KMS-11 (cell line): ENCODE measurements at regions not wholly inside any gene's neighbourhood (a gene's known extent, or its start where the extent isn't known, plus 50 kb on each side); places are given as distances from the start of the nearest gene placed in this dataset.

Experiments
- H2AFZ ChIP-seq: fragments of 200-600 bp; sonication (generic); 2 replicates; pipeline ENCODE4 v1.6.1; 2016; ENCODE audit warnings: antibody characterized with exemption, mixed run types, low read depth
- H3K27ac ChIP-seq: fragments of 200-600 bp; sonication (generic); 2 replicates; pipeline ENCODE4 v1.6.1; 2016; ENCODE audit warnings: mild to moderate bottlenecking, mixed run types
- H3K27me3 ChIP-seq: fragments of 200-600 bp; sonication (generic); 2 replicates; pipeline ENCODE4 v1.6.1; 2017; ENCODE audit warnings: mild to moderate bottlenecking, low read depth, mixed run types, moderate library complexity; ENCODE audit not compliant: insufficient read depth
- H3K36me3 ChIP-seq: fragments of 200-600 bp; sonication (generic); 2 replicates; pipeline ENCODE4 v1.6.1; 2017; ENCODE audit warnings: mild to moderate bottlenecking, mixed run types; ENCODE audit not compliant: insufficient read depth
- H3K4me1 ChIP-seq: fragments of 200-600 bp; sonication (generic); 2 replicates; pipeline ENCODE4 v1.6.1; 2016; ENCODE audit warnings: mild to moderate bottlenecking, low read depth, mixed run types; ENCODE audit not compliant: poor library complexity, severe bottlenecking
- H3K4me2 ChIP-seq: fragments of 200-600 bp; sonication (generic); 2 replicates; pipeline ENCODE4 v1.7.0; 2016; ENCODE audit warnings: mild to moderate bottlenecking, mixed run types
- H3K4me3 ChIP-seq: fragments of 200-600 bp; sonication (generic); IDR thresholded peaks from 2 replicates; pipeline ENCODE4 v1.6.1; 2017; ENCODE audit warnings: low read depth, low read length, mixed read lengths; ENCODE audit not compliant: insufficient read depth
- H3K79me2 ChIP-seq: fragments of 200-600 bp; sonication (generic); 2 replicates; pipeline ENCODE4 v1.6.1; 2016; ENCODE audit warnings: low read depth, mixed run types; ENCODE audit not compliant: insufficient read depth
- H3K9ac ChIP-seq: fragments of 200-600 bp; sonication (generic); 2 replicates; pipeline ENCODE4 v1.6.1; 2016; ENCODE audit warnings: mild to moderate bottlenecking, mixed run types
- H4K20me1 ChIP-seq: fragments of 200-600 bp; sonication (generic); 2 replicates; pipeline ENCODE4 v1.6.1; 2016; ENCODE audit warnings: mild to moderate bottlenecking, mixed run types; ENCODE audit not compliant: insufficient read depth
- TF ChIP-seq, protein P1 (sequence below): fragments of 200-600 bp; sonication (generic); conservative IDR thresholded peaks from 2 replicates; pipeline ENCODE4 v1.6.1; 2017; ENCODE audit warnings: low read depth, mild to moderate bottlenecking, antibody characterized with exemption, low read length, moderate library complexity, mixed read lengths

DNA sequence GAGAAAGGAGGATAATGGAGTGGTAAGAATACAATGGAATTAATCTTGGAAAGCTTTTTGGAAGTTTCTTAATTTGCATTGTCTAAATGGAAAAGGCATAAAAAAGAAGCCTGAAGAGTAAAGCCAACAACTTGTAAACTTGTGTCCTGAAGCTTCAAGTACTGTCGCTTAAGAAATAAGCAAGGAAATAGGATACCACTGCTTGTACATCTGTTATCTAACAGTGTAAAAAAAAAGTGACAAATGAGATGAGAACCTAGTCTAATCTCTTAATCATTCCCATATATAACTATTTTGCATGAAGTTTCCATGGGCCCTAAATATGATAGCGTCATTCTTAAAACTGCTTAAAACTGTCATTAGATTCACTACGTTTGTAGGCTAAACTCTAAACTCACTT is 134.0 kb upstream of the DYRK2 start:
- Histone ChIP-seq H3K4me2 (peak overlapping the region; percentile 88; the same call in 1 of the 2 replicates), H3K9ac (no peak overlapping the region), H2AFZ (no peak overlapping the region), H3K79me2 (no peaks in the 10 kb centered on the region), H3K27ac (no peak overlapping the region), H3K4me3 (no peak overlapping the region), H4K20me1 (no peaks in the 10 kb centered on the region), H3K4me1 (peaks cover 39% of the 10 kb centered on the region), H3K27me3 (no peaks in the 10 kb centered on the region), H3K36me3 (no peaks in the 10 kb centered on the region)
- TF ChIP-seq, protein P1, sequence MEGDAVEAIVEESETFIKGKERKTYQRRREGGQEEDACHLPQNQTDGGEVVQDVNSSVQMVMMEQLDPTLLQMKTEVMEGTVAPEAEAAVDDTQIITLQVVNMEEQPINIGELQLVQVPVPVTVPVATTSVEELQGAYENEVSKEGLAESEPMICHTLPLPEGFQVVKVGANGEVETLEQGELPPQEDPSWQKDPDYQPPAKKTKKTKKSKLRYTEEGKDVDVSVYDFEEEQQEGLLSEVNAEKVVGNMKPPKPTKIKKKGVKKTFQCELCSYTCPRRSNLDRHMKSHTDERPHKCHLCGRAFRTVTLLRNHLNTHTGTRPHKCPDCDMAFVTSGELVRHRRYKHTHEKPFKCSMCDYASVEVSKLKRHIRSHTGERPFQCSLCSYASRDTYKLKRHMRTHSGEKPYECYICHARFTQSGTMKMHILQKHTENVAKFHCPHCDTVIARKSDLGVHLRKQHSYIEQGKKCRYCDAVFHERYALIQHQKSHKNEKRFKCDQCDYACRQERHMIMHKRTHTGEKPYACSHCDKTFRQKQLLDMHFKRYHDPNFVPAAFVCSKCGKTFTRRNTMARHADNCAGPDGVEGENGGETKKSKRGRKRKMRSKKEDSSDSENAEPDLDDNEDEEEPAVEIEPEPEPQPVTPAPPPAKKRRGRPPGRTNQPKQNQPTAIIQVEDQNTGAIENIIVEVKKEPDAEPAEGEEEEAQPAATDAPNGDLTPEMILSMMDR = no peak

DNA sequence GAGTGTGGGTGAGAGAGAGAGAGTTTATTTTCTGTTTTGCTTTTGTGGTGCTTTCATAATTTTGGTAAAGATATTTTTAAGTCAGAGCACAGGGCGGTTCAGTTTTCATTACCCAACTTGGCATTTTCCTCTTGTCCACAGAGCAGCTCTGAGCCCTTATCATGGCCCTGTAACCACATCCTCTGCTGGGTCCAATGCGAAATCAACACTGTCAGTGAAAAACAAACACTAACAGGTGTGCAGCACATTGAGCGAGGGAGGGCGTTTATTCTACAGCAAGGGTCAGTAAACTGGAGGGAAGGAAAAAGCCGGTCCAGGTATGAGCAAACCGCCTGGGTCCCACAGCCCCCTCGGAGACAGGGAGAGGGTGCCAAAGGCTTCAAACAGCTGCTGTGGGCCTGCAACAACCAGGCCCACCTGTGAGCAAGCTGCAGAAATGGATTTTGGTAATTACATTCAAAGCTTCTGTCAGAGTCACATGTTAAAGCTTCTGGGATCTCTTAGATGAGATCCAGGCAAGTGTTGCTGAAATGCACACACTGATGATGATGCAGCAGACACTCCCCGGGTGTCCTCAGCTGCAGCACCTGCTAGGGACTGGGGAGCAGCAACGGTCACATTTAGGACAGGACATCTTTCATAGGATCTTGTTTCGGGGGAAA is 132.7 kb upstream of the DYRK2 start:
- peak overlapping the region; percentile 47 for H2AFZ ChIP-seq
- H3K4me3 ChIP-seq = peak overlapping the region; percentile 13
- H3K9ac ChIP-seq = peak overlapping the region; percentile 33; the same call in 1 of the 2 replicates
- peak overlapping the region; percentile 73 for H3K27ac ChIP-seq
- peaks cover 39% of the 10 kb centered on the region for H3K4me1 ChIP-seq
- no peaks in the 10 kb centered on the region for H3K79me2 ChIP-seq
- no peaks in the 10 kb centered on the region for H3K36me3 ChIP-seq
- TF ChIP-seq, protein P1 = peak; percentile 20; the same call in 1 of the 2 replicates
- H3K27me3 ChIP-seq = no peaks in the 10 kb centered on the region
- H4K20me1 ChIP-seq = no peaks in the 10 kb centered on the region
- peak overlapping the region; percentile 88 for H3K4me2 ChIP-seq

DNA sequence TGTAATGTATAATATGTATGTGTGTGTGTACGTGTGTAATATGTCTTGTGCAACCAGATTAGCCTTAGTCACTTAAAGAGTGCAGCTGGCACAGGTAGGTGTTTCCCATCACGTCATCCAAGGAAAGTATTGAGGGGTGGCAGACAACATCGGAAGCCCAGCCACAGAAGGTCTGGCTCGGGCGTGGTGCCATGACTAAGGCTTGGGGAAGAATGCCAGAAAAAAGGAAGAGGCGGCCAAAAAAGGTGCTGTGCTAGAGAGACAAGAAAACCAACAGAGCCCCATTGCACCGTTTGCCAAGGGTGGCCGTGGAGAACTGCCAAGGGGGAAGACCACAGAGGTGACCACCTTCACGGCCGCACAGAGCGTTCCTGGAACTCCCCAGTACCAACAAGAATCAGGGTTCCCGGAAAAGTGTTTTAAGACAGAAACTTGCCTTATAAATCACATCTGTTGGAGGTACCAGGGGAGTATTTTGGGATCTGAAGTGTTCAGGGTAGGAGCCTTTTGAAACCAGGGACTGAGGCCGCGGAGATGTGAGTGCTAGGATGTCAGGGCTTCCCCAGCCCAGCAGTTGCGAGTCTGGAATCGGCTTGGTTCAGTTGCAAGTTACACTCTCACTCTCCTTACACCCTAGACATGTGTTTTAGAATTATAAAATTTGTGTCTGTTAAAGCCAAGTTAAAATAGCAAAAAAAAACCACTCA is 131.2 kb upstream of the DYRK2 start:
- Histone ChIP-seq H3K27ac (no peak overlapping the region), H3K4me3 (no peak overlapping the region), H3K36me3 (no peaks in the 10 kb centered on the region), H3K9ac (no peak overlapping the region), H3K4me2 (peak overlapping the region; percentile 88; the same call in 1 of the 2 replicates), H2AFZ (no peak overlapping the region), H3K4me1 (peaks cover 39% of the 10 kb centered on the region), H4K20me1 (no peaks in the 10 kb centered on the region), H3K27me3 (no peaks in the 10 kb centered on the region), H3K79me2 (no peaks in the 10 kb centered on the region)
- TF ChIP-seq, protein P1 = no peak

DNA sequence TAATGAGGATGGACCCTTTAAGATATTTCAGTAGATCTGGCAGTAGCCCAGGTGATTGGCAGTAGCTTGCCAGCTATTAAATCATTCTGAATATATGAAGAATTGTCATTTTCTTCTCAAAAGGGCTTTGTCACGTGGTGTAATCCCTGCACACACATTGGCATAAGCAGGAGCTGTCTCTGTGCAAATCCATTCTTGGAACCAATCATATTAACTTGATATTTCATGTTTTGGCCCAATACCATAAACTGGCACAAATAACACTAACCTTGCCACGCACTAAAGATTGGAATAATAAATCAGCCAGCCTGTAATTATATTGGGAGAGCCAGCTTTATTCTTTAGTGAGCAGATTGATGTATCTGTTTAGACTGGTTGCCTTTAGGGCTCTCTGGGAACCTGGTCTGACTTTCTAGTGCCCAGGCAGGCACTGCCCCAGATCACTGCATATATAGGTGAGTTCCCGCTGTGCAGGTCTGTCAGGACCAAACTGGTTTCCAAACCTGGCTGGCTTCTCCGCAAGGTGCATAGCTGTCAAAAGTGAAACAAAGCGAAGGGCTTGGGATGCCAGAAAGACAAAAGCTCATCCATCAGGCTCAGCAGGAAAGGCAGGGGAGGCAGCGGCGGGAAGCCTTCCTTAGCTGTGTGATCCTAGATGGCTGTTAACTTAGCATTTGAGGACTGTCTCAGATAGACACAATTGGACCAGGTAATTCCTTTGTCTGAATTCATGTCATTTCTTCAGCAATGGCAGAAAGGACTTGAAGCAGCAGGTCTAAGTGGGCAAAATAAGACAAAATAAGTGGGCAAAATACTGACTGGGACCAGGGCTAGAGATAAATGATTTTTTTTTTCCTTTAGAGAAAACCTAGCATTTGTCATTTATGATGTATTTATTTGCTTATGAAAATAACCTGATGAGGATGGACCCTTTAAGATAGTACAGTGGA is 128.8 kb upstream of the DYRK2 start:
- H3K4me3 ChIP-seq = no peak overlapping the region
- no peak overlapping the region for H3K4me2 ChIP-seq
- TF ChIP-seq, protein P1 = no peak
- no peak overlapping the region for H3K27ac ChIP-seq
- H2AFZ ChIP-seq = no peak overlapping the region
- no peaks in the 10 kb centered on the region for H4K20me1 ChIP-seq
- no peak overlapping the region for H3K9ac ChIP-seq
- no peaks in the 10 kb centered on the region for H3K27me3 ChIP-seq
- peaks cover 26% of the 10 kb centered on the region for H3K4me1 ChIP-seq
- H3K36me3 ChIP-seq = no peaks in the 10 kb centered on the region
- no peaks in the 10 kb centered on the region for H3K79me2 ChIP-seq
